ENCODE measurements at regions not wholly inside any gene's neighbourhood (a gene's known extent, or its start where the extent isn't known, plus 50 kb on each side); places are given as distances from the start of the nearest gene placed in this dataset.
"Not testable (repeated sequence)": the region's sequence is repeated elsewhere in the genome, so short reads cannot be mapped to it uniquely, and the experiment has no call there.

DNA sequence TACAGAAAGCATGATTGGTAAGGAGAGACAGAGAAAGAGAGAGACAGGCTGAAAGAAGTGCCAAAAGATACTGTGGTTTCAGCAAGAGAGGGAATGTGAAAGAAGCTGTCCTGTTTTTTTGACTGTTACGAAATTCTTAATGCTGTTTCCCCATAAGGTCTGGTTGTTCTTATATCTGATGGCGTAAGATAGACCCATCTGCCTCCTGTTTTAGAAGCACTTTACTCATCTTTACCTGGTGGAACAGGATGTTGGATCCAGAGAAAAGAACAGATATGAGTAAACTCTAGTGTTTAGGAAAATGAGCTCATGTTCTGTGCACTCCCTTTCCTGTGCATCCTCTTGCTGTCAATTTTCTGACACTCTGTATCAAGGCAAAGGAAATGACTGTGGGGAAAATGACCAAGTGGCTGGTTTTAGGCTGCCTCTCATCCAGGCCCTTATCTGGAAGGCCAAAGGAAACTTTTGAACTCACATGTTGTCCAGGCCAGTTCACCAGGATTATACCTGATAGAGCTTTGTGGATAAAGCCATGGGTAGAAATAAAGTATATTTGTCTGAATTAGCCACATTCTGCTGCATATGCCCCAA, 311.7 kb upstream of the HTR2C start:
- no peak for TF ChIP-seq POLR2AphosphoS5 (IDR thresholded peaks at IDR 0.05; ENCODE audit: low read depth)
- TF ChIP-seq GABPA (IDR thresholded peaks at IDR 0.05; ENCODE audit: low read depth): no peak
- TF ChIP-seq, protein P1, sequence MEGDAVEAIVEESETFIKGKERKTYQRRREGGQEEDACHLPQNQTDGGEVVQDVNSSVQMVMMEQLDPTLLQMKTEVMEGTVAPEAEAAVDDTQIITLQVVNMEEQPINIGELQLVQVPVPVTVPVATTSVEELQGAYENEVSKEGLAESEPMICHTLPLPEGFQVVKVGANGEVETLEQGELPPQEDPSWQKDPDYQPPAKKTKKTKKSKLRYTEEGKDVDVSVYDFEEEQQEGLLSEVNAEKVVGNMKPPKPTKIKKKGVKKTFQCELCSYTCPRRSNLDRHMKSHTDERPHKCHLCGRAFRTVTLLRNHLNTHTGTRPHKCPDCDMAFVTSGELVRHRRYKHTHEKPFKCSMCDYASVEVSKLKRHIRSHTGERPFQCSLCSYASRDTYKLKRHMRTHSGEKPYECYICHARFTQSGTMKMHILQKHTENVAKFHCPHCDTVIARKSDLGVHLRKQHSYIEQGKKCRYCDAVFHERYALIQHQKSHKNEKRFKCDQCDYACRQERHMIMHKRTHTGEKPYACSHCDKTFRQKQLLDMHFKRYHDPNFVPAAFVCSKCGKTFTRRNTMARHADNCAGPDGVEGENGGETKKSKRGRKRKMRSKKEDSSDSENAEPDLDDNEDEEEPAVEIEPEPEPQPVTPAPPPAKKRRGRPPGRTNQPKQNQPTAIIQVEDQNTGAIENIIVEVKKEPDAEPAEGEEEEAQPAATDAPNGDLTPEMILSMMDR (IDR thresholded peaks at IDR 0.05; ENCODE audit: insufficient read depth, low read length): no peak
- no peak for TF ChIP-seq SPI1 (IDR thresholded peaks at IDR 0.05; ENCODE audit: borderline replicate concordance, low read depth)
- TF ChIP-seq, protein P2, sequence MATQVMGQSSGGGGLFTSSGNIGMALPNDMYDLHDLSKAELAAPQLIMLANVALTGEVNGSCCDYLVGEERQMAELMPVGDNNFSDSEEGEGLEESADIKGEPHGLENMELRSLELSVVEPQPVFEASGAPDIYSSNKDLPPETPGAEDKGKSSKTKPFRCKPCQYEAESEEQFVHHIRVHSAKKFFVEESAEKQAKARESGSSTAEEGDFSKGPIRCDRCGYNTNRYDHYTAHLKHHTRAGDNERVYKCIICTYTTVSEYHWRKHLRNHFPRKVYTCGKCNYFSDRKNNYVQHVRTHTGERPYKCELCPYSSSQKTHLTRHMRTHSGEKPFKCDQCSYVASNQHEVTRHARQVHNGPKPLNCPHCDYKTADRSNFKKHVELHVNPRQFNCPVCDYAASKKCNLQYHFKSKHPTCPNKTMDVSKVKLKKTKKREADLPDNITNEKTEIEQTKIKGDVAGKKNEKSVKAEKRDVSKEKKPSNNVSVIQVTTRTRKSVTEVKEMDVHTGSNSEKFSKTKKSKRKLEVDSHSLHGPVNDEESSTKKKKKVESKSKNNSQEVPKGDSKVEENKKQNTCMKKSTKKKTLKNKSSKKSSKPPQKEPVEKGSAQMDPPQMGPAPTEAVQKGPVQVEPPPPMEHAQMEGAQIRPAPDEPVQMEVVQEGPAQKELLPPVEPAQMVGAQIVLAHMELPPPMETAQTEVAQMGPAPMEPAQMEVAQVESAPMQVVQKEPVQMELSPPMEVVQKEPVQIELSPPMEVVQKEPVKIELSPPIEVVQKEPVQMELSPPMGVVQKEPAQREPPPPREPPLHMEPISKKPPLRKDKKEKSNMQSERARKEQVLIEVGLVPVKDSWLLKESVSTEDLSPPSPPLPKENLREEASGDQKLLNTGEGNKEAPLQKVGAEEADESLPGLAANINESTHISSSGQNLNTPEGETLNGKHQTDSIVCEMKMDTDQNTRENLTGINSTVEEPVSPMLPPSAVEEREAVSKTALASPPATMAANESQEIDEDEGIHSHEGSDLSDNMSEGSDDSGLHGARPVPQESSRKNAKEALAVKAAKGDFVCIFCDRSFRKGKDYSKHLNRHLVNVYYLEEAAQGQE (IDR thresholded peaks at IDR 0.05; ENCODE audit: insufficient replicate concordance, low read depth): no peak
- Histone ChIP-seq H3K27ac (replicated peaks) (no peak overlapping the region), H3K27me3 (ENCODE audit: insufficient read depth, poor library complexity, severe bottlenecking) (no peaks in the 10 kb centered on the region), H3K4me3 (replicated peaks; ENCODE audit: insufficient read depth, low read length) (no peak overlapping the region)
- no peak for DNase-seq (ENCODE audit: low read depth in 1 of 2, low spot score in 1 of 2)

DNA sequence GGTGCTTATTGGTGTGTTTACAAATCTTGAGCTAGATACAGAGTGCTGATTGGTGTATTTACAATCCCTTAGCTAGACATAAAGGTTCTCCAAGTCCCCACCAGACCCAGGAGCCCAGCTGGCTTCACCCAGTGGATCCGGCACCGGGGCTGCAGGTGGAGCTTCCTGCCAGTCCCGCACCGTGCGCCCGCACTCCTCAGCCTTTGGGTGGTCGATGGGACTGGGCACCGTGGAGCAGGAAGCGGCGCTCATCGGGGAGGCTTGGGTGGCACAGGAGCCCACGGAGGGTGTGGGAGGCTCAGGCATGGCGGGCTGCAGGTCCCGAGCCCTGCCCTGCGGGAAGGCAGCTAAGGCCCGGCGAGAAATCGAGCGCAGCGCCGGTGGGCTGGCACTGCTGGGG, 313.5 kb upstream of the HTR2C start:
- DNase-seq (ENCODE audit: low read depth in 1 of 2, low spot score in 1 of 2); H3K27ac ChIP-seq (replicated peaks); H3K4me3 ChIP-seq (replicated peaks; ENCODE audit: insufficient read depth, low read length); H3K27me3 ChIP-seq (ENCODE audit: insufficient read depth, poor library complexity, severe bottlenecking): not testable (repeated sequence)

DNA sequence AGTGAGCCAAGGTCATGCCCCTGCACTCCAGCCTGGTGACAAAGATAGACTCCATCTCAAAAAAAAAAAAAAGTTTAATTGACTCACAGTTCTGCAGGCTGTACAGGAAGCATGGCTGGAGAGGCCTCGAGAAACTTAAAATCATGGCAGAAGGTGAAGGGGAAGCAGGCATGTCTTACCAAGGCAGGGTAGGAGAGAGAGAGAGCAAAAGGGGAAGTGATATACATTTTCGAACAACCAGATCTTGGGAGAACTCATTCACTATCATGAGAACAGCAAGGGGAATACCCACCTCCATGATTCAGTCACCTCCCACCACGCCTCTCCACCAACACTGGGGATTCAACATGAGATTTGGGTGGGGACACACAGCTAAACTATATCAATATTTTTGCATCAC, 315.2 kb upstream of the HTR2C start:
- TF ChIP-seq POLR2AphosphoS5 (IDR thresholded peaks at IDR 0.05; ENCODE audit: low read depth) (no peak), SPI1 (IDR thresholded peaks at IDR 0.05; ENCODE audit: borderline replicate concordance, low read depth) (peak; percentile 51; the same call in 1 of the 2 replicates)
- Histone ChIP-seq H3K27ac (replicated peaks) (no peak overlapping the region), H3K27me3 (ENCODE audit: insufficient read depth, poor library complexity, severe bottlenecking) (no peaks in the 10 kb centered on the region), H3K4me3 (replicated peaks; ENCODE audit: insufficient read depth, low read length) (no peak overlapping the region)
- DNase-seq (ENCODE audit: low read depth in 1 of 2, low spot score in 1 of 2): no peak

DNA sequence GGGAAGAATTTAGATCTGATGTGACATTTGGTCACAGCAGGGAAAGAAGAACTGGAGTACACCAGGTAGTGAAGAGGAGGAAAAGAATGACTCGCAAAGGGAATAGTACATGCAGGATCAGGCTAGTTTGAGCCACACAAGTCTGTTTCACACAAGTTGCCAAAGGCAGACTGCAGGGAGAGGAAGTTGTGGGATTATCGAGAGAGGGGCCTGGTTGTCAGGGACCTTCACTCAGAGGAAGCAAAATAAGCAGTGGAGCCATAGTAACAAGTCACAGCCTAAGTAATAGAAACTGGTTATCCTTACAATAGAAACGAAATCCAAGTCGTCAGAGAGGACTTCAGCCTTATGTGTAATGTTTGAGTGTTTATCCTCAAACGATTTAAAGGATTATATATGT, 316.7 kb upstream of the HTR2C start:
- no peak for DNase-seq (ENCODE audit: low read depth in 1 of 2, low spot score in 1 of 2)
- TF ChIP-seq GABPA (IDR thresholded peaks at IDR 0.05; ENCODE audit: low read depth) (no peak), SPI1 (IDR thresholded peaks at IDR 0.05; ENCODE audit: borderline replicate concordance, low read depth) (no peak), POLR2AphosphoS5 (IDR thresholded peaks at IDR 0.05; ENCODE audit: low read depth) (no peak)
- TF ChIP-seq, protein P1 (IDR thresholded peaks at IDR 0.05; ENCODE audit: insufficient read depth, low read length): no peak

DNA sequence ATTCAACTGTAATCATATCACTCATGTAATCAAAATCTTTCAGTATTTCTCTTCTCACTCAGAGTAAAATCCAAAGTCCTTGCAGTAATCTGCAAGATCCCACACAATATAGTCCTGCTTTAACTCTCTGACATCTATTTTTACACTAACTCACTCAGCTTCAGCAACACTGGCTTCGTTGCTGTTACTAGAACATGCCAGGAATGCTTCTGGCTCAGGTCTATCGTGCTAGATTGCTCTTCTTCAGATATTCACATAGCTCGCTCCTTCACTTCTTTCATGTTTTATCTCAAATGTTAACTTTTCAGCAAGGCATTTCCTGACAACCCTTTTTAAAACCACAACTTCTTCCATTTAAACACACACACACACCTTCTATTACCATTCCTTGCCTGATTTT, 331.7 kb upstream of the HTR2C start:
- no peak overlapping the region for H3K4me3 ChIP-seq (replicated peaks; ENCODE audit: insufficient read depth, low read length)
- H3K27ac ChIP-seq (replicated peaks): no peak overlapping the region
- TF ChIP-seq SPI1 (IDR thresholded peaks at IDR 0.05; ENCODE audit: borderline replicate concordance, low read depth) (no peak), GABPA (IDR thresholded peaks at IDR 0.05; ENCODE audit: low read depth) (no peak), POLR2AphosphoS5 (IDR thresholded peaks at IDR 0.05; ENCODE audit: low read depth) (no peak)
- TF ChIP-seq, protein P1 (IDR thresholded peaks at IDR 0.05; ENCODE audit: insufficient read depth, low read length): no peak
- TF ChIP-seq, protein P2 (IDR thresholded peaks at IDR 0.05; ENCODE audit: insufficient replicate concordance, low read depth): no peak
- DNase-seq (ENCODE audit: low read depth in 1 of 2, low spot score in 1 of 2): no peak
- no peaks in the 10 kb centered on the region for H3K27me3 ChIP-seq (ENCODE audit: insufficient read depth, poor library complexity, severe bottlenecking)

More for the DNA sequence above, 316.7 kb upstream of the HTR2C start:
- H3K27me3 ChIP-seq (ENCODE audit: insufficient read depth, poor library complexity, severe bottlenecking): no peaks in the 10 kb centered on the region
- no peak overlapping the region for H3K27ac ChIP-seq (replicated peaks)
- H3K4me3 ChIP-seq (replicated peaks; ENCODE audit: insufficient read depth, low read length): no peak overlapping the region
